Kidney capillary endothelial cell (primary cell): ENCODE measurements at regions not wholly inside any gene's neighbourhood (a gene's known extent, or its start where the extent isn't known, plus 50 kb on each side); places are given as distances from the start of the nearest gene placed in this dataset.

Experiments used
- DNase-seq: peaks from one replicate; pipeline ENCODE4 v3.0.0-alpha.2; 2018; ENCODE audit warnings: low spot score

DNA sequence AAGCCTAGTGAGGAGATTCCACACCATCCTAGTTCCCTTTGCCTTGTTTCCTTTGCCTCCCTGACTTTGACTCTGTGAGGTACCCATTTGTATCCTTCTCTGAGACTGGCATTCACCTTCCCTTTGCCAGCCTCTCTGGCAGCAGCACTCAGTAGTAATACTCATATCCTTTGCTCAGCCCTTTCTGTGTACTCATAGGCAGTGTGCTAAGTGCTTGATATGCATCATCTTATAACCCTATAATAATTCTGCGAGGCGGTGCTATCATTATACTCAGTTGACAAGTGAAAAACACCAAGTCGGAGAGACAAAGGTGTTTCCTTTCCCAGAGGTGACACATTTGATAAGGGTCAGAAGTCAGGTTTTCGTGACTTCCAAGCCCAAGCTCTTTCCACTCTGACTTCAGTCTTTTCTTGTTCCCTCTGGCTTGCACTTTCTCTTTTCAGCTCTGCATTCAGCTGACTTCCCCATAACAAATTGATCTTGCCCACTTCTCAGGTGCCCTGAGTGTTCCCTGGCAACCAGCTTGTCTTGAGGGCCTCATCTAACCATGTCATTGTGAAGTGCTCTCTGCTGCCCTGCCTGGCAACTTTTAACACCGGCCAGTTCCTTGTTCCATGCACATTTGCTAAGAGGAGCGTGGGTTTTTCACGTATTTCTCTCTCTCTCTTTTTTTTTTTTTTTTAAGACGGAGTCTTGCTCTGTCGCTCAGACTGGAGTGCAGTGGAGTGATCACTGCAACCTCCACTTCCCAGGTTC lies 94.5 kb upstream of the UPP2 start:
- DNase-seq, result no peak

DNA sequence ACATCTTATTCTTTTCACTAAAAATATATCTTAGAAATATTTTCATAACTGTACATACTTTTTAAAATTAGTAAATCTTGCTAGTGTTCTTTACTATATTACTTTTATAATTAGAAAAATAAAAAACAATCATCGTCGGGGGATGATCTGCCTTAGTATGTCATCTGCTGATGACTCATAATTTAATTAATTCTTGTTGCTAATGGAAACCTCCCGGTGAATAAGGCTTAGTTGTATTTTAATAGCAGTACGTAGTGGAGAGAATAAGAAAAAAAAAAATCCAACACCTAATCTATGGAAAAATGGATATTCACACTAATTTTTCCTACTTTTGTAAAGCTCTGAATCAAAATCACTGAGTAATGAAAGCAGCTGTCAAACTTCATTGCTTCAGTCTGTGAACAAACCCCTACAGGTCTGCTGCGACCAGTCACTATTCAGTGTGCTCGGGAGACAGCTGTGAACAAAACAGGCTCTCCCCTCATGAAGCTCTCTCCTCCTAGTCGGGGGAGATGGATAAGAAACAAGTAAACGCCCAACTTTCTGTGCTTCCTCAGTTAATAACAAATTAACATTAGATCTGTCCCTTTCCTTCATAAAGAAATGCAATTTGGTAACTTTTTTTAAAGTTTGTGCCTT lies 97.4 kb upstream of the UPP2 start:
- no peak for DNase-seq

DNA sequence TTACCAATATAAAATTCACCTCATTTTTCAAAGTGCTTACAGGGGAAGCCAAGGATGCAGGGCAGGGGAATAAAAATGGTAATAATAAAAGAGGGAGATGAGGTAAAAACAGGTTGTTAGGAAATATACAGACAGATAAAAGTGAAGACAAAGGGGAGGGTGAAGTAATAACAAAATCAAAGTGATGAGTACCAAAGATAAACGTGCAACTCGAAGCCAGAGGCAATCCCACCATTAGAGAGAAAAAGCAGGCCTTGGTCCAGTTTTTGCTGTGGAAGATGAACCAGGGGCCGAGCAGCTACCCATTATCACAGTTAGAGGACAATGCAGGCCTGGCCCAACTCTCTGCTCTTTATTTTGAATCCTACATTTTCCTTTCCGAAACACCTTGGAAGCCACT lies 99.6 kb upstream of the UPP2 start:
- no peak for DNase-seq

DNA sequence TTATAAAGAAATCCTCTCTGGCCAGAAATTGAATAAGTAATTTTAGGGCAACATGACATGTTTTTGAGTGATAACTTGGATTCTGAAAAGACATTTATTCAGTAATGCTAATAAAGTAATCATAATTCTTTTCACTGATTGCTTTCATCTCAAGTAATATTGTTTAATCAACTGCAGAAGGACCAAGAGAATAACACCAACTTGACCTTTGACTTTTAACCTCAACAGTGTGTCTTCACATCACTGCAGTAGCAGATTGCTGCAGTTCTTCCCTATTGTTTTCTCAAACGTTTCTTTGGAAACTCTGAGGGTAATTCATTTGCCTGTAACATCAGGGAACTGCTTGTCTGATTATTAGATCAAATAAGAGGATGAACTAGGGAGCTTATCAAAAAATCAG lies 104.9 kb upstream of the UPP2 start:
- no peak for DNase-seq

DNA sequence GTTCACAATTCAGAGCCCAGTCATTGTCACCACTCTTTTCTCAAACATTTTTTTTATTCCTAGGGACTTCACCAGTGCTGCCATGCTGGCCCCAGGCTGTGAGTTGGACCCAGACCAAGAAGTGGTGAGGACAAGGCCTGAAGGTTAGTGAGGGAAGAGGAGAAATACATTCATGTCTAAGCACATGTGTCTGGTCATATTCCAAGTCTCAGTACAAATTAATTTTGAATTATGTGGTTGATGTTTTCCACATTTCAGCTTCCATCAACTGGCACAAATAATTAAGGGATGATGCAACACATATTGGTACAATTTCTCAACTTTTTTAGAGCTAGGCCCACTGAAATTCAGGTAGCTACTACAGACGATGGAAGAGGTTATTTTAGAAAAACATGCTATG lies 106.6 kb upstream of the UPP2 start:
- DNase-seq, result no peak

DNA sequence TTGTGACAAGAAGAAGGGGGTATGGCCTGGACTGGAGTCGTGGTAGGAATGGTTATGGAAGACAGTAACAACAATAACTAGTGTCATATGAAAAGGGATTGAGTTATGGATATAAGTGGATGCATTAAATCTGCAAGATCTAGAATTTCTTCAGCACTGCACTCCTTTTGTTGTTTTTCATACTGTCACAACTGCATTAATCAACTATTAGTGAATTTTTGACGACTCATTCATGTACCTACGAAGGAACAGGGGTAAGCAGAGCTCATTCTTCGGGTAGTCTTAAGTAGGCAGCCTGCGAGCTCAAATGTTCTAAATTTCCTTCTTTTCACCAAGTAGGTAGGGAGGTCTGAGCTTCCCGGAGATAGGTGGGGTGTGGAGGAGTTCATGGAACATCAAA lies 109.7 kb upstream of the UPP2 start:
- no peak for DNase-seq

DNA sequence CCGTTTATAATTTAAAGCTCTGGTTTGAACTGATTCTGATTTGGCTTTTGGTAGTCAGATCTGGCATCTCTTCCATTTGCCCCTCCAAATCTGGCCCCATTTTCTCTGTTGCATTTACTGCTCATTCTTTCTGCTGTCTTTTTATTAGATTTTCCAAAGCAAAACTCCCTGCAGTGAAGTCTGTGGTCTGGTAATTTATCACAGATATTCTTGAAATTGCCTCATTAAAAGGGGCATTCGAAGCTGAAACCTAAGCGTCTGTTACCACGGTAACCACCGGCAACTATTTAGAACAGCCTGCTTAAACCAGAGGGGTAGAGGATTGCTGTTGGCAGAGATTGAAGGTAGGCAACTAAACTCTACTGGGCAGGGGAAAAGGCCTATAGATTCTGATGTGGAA lies 111.5 kb upstream of the UPP2 start:
- no peak for DNase-seq

DNA sequence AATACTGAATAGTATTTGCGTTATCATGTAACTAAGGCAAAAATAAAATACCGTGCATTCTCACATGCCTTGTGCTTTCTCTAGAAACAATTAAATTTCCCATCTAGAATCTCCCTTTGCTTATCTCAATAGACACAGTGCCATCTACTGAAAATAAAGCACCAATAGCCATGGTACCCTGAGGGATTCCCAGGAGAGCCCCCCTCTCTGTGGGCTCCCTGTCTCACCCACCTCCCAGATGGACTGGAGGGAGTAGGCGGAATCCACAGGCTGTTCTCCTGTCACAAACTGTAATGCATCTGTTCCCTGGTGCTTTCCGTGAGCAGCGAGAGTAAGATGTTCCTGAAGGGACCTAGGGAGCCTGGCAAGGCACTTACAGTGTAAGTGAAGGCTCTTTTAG lies 112.4 kb upstream of the UPP2 start:
- DNase-seq, result no peak

DNA sequence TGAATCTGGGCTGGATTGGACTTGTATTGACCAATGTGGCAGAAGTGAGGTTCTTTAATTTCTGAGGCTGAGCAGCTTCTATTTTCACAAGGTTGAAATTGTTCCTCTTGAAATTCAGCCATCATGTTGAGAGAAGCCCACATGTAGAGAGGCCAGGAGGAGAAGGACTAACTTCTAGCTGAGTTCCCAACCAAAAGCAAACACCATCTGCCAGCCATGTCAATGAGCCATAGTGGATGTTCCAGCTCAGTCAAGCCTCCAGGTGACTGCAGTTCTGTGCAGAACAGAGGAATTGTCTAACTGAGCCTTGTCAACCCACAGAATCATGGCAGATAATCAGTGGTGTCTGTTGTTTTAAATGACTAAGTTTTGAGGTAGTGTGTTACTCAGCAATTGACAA lies 110.6 kb upstream of the ACVR1 start:
- no peak for DNase-seq

DNA sequence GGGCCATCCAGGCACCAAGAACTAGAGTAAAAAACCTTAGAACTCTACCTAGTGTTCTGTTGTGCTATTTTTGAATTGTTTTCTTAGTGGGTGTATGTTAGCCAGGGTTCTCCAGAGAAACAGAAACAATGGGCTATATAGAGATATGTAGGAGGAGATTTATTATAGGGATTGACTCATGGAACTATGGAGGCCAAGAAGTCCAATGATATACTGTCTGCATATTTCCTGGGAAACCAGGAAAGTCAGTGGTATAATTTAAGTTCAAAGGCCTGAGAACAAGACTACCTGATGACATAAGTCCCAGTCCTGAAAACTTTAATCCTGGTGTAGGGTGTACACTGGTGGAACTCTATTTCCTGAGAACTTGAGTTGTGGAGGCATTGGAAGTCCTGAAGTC lies 108.7 kb upstream of the ACVR1 start:
- no peak for DNase-seq

DNA sequence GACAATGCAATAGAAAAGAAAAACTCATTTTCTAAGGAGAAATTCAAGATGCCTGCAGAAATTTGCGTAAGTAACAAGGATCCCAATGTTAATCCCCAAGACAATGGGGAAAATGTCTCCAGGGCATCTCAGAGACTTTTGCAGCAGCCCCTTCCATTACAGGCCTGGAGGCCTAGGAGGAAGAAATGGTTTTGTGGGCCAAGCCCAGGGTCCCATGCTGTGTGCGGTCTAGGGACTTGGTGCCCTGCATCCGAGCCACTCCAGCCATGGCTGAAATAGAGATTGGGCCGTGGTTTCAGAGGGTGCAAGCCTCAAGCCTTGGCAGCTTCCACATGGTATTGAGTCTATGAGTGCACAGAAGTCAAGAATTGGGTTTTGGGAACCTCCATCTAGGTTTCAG lies 103.9 kb upstream of the ACVR1 start:
- no peak for DNase-seq

DNA sequence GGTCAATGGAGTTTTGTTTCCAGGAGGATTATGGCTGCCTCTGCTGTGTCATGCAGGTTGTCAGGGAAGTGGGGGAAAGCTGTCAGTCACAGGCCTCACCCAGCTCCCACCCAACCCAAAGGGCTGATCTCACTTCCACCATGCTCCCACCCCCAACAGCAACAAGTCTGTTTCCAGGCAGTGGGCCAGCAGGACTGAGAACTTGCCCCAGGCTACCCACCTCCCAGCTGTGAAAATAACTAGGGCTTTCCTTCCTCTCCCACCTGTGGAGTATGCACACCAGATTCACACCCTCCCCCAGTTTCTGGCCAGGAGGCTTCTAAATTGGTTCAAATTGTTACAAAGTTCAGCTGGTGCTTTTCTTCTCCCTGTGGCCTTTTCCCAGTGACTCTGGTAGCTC lies 95.6 kb upstream of the ACVR1 start:
- no peak for DNase-seq

DNA sequence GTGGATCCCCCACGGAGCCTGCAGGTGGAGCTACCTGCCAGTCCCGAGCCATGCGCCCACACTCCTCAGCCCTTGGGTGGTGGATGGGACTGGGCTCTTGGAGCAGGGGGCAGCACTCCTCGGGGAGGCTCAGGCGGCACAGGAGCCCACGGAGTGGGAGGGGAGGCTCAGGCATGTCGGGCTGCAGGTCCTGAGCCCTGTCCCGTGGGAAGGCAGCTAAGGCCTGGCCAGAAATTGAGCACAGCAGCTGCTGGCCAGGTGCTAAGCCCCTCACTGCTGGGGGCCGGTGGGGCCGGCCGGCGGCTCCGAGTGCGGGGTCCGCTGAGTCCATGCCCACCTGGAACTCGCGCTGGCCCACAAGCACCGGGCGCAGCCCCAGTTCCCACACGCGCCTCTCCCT lies 91.7 kb upstream of the ACVR1 start:
- DNase-seq, result no peak

DNA sequence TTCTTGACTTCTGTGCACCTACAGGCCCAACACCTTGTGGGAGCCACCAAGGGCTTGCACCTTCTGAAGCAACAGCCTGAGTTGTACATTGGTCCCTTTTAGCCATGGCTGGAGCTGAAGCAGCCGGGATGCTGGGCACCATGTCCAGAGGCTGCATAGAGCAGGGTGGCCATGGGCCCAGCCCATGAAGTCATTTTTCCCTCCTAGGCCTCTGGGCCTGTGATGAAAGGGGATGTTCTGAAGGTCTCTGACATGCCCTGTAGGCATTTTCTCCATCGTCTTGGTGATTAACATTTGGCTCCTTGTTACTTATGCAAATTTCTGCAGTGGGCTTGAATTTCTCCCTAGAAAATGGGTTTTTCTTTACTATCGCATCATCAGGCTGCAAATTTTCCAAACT lies 83.1 kb upstream of the ACVR1 start:
- DNase-seq, result no peak

DNA sequence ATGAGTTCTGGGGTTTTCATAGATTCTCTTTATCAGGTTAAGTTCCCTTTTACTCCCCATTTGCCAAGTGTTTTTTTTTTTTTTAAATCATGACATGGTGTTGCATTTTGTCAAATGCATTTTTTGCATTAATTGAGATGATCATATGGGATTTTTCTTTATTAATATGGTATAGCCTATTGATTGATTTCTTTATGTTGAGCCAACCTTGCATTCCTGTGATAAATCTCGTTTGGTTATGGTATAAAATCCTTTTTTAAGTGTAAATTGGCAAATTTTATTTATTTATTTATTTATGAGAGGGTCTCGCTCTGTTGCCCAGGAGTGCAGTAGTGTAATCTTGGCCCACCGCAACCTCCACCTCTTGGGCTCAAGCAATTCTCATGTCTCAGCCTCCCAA lies 81.5 kb upstream of the ACVR1 start:
- DNase-seq, result no peak

DNA sequence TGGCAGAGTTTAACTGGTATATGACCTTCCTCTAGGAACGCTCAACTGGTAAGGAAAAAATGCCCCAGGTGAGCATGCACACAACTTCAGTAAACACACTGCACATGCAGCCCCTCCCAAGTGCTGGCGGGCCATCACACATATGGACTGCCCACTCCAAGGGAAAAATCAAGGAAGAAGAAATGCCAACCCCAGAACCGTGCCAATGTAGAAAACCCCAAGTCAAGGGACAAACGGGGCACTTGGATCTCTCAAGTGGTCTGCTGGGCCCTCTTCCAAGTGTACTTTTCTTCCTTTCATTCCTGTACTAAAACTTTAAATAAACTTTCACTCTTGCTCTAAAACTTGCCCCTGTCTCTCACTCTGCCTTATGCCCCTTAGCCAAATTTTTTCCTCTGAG lies 76.4 kb upstream of the ACVR1 start:
- no peak for DNase-seq

DNA sequence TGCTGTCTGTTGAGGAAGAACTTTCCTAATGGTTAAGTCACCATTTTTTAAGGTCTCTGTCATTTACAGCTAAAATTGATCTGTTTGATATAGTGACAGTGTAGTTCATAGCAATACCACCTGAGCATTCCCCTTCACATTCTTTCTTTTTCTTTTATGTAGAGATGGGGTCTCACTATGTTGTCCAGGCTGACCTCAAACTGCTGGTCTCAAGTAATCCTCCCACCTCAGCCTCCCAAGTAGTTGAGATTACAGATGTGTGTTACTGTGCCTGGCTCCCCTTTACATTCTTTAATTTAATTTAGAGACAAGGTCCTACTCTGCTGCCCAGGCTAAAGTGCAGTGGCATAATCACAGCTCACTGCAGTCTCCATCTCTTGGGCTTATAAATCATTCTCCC lies 72.7 kb upstream of the ACVR1 start:
- DNase-seq, result no peak

DNA sequence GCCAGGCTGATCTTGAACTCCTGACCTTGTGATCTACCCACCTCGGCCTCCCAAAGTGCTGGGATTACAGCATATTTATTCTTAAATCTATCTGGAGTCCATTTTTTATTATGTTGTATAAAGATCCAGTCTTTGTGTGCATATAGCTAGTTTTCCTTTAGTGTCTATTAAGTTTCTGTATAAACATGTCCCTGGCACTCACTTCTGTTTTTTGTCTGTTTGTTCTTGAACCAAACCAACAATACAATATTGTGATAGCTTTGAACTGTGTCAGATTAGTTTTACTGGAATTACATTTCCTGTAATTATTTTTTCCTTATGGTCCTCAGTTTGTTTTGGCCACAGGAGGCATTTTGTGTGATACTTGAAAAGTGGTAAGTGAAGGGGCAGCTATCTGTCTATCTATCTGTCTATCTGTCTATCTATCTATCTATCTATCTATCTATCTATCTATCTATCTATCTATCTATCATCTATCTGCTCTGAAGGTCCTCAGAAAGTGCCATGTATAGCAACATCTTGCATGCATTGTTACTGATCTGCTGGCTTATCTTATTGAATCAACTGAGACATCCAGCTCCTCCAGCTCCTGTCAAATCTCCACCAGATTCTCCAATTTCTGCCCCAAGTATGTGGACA lies 70.9 kb upstream of the ACVR1 start:
- DNase-seq, result no peak

DNA sequence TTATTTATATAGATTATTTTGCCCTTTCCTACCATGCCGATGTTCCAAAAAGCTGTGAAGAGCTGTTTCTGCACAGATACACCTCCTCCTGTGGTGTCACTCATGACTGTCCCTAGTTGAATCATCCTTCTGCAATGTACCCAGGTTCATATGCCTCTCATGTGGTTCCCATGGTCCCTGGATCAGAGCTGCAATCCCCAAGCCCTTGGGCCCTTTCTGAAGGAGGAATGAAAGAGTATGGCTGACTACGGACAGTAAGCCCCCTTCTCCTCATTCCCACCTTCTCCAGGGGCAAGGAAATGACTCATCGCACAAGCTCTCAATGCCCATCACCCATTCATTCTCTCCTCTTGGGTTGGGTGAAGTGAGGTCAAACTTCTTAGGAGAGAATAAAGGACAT lies 63.9 kb upstream of the ACVR1 start:
- no peak for DNase-seq

DNA sequence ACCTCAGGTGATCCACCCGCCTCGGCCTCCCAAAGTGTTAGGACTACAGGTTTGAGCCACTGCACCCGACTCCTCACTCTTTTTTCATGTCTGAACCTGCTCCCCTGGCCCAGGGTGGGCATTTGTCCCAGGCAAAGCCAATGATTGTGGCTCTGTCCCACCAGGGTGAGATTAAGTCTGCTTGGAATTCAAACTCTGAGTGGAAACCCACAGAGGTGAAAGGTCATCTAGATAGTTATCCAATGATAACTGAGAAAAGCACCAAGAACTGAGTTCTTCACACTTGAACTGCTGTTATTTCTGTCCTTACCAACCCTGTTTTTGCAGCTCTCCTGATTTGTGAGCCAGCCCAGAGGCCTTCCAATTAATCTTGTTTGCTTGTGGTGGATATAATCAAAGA lies 62.4 kb upstream of the ACVR1 start:
- no peak for DNase-seq

DNA sequence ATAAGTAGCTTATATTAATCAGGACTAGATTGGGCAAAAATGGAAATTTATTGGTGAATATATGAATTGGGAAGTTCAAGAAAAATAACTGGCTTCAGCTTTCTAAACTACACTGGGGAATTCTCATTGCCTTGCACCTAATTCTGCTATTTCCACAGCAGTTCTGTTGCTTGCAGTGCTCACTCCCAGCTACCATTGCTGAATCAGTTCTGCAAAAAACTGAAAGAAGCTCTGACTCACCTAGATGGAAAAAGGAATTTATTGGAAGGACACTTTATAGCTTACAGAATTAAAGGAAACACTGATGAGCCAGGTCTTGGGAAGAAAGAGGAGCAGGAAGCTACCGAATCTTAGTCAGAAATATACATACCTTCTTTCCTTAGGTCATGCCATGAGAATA lies 60.3 kb upstream of the ACVR1 start:
- DNase-seq, result no peak

DNA sequence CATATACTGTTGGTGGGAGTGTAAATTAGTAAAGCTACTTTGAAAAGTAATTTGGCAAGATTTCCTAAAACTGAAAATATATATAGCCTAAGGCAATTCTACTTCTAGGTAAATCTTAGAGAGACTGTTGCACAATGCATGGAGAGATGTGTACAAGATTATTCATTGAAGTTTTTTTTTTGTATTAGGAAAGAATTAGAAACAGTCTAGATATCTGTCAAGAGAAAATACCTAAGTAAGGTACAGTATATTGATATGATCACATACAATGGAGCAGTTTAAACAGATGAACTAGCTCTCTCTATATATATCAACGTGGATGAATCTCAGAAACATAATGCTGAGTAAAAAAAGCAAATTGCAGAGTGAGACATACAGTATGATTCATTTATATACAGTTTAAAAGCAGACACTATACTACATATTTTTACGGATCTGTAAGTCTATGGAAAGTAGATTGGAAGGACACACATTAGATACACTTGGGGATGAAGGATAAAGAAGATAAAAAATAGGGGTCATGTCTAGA lies 59.3 kb upstream of the ACVR1 start:
- no peak for DNase-seq

DNA sequence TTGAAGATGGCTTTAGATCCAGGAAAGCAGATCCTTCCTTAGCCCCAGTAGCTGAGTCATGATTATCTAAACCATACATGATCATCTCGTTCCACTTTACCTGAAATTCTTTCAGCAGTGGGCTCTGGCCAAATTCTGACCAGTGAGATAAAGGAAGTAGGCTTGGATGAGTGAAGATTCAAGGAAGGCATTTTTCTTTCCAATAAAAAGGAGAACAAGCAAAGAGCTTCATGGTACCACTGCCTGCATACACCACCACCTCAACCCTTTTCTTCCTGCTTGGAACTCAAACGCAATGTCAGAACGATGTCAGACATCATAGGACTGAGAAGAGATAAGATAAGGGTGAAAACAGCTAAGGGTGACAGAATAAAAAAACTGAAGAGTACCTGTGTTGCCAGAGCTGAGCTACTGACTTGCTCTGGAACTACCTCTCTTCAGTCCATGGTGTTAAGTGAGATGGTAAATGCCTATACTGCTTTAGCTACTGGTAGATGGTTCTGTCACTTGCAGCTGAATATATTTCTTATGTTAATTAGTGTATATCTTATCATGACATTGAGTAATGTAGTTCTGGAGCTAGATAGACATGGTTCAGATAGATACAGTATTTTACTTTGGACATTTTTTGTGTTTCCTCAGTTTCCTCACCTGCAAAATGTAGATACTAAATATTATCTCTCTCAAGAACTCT lies 58.7 kb upstream of the ACVR1 start:
- no peak for DNase-seq
